GM19467 (cell line): ENCODE measurements at regions not wholly inside any gene's neighbourhood (a gene's known extent, or its start where the extent isn't known, plus 50 kb on each side); places are given as distances from the start of the nearest gene placed in this dataset.

Experiments used
- ATAC-seq: cut with Tn5 transposase; IDR thresholded peaks from one replicate; pipeline ENCODE4 v1.9.1; 2021; ENCODE audit warnings: mild to moderate bottlenecking, moderate library complexity; ENCODE audit not compliant: unreplicated experiment

DNA sequence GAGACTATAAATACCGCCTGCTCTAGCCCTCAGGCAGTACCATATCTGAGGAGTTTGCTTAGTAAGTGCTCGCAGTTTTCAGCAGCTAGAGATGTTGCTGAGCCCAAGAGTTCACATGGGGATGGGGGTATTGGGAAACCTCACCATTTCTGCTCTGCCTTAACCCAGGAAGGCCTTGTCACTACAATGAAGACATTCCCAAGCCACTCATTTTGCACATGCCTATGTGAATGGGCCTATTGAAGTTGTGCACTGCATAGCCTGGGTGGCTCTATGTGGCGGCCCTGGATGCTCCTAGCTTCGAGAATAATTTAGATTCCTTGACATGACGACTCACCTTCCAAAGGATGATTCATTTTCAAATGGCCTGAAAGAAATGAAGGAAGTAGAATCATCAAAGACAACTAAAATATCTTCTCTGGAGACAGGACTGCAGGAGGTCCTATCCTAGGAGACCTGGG, 163.4 kb downstream of the ADAMTS15 start:
- ATAC-seq: no peak

DNA sequence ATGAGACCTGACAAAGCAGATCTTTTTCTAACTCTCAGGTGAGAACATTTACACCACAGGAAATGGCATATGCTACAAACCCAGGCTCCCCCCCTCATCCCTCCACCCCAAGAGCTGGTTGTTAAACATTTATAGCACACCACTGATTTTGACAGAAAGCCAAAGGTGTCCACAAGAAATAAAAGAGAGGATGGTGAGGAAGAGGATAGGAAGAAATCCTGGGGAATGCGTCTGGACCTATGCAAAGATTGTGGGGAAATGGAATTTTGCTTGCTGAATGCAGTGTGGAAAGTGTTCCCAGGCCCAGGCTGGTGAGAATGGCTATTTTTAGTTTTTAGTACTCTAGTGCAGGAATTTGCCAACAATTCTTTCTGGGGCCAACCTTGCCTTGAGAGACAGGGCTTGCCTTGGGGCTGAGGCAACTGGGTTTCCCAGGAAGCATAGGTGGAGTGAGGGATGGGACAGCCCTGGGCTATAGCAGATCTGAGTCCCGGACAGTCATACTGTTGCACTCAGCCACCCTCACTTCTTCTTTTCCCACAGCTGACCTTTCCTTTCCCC, 163.9 kb downstream of the ADAMTS15 start:
- no peak for ATAC-seq

- no peak for ATAC-seq
Observed at GRCh38 chr11:130613396-130613795, 165.0 kb downstream of the ADAMTS15 start.

DNA sequence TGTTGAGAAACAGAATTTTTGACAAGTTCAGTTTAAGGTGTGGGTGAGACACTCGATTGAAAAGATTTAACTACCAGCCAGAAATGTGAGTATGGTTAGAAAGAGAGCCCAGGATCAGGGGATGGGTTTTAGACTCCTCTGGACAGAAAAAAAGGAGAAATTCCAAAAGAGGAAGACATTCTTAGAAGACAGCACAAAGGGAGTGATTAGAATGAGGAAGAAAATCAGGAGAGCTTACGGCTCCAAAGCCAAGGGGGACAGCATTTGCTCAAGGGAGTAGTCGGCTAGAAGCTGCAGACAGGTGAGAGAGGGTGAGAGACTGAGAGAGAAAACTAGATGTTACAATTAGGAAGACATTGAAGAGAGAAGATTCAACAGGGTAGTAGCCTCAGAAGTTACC, 166.1 kb downstream of the ADAMTS15 start:
- ATAC-seq: no peak

DNA sequence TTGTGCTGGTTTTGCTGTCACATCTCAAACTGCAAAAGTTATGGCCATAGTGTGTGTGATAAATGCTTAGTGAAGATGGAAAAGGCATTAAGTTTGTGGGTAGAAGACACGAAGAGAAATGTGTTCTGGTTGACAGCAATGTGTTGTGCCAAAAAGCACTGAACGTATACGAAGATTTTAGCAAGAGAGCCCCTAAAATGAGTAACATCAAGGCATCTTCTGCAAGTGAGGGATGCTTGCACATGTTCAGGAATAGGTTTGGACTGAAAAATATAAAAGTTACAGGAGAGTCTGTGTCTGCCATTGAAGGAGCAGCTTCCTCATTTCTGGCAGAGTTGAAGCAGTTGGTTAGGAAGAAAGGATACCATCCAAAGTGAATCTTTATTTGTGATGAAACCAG, 167.1 kb downstream of the ADAMTS15 start:
- ATAC-seq: no peak

GRCh38 chr11:130616573-130616972, 168.1 kb downstream of the ADAMTS15 start:
- no peak for ATAC-seq

DNA sequence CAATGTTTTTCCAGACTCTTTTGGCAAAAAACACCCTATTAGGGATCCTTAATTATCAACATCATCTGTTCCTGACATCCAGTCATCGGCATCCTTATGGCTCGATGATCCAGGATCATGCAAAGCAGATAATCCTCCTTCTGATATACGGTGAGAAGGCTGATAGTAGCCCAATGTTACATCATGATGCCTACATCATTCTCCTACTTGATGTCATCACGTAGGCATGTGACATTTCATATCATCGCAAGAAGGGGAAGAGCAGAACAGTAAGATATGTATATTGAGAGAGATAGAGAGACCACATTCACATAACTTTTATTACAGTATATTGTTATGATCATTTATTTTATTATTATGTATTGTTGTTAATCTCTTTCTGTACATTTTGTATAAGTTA, 168.6 kb downstream of the ADAMTS15 start:
- no peak for ATAC-seq

DNA sequence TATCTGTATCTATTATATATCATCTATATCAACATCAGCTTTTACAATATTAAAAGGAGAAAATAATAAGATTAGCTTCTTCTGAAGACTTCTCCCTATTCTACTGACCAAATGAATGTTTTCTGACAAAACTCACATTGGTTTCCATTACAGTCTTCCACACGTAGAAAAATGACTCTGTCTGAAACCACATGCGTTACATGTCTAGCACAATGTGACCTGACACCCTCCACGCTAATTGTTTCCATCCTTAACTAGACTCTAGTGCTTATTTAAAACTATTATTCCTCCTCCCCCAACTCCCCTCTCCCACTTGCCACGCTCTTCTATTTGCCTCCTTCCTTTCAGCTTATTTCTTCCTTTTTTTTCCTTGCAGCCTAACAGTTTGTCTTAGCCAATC, 172.1 kb downstream of the ADAMTS15 start:
- no peak for ATAC-seq

DNA sequence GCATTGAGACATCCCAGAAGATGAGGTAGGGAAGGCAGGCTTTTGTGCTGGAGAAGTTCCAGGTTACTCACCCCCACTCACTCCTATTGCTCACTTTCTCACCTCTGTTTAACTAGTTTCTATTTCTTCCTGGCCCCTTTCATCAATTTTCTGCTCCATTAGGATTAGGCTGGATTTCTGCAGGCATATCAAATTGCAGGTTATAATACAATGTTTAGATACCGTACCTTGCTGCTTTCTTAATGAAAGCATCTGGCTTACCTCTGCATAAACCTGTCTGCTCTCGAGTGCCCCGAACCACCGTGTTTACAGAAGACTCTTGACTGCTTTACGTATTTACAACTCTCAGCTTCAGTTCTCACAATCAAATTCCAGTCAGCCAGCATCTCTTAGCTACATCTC, 173.7 kb downstream of the ADAMTS15 start:
- no peak for ATAC-seq

DNA sequence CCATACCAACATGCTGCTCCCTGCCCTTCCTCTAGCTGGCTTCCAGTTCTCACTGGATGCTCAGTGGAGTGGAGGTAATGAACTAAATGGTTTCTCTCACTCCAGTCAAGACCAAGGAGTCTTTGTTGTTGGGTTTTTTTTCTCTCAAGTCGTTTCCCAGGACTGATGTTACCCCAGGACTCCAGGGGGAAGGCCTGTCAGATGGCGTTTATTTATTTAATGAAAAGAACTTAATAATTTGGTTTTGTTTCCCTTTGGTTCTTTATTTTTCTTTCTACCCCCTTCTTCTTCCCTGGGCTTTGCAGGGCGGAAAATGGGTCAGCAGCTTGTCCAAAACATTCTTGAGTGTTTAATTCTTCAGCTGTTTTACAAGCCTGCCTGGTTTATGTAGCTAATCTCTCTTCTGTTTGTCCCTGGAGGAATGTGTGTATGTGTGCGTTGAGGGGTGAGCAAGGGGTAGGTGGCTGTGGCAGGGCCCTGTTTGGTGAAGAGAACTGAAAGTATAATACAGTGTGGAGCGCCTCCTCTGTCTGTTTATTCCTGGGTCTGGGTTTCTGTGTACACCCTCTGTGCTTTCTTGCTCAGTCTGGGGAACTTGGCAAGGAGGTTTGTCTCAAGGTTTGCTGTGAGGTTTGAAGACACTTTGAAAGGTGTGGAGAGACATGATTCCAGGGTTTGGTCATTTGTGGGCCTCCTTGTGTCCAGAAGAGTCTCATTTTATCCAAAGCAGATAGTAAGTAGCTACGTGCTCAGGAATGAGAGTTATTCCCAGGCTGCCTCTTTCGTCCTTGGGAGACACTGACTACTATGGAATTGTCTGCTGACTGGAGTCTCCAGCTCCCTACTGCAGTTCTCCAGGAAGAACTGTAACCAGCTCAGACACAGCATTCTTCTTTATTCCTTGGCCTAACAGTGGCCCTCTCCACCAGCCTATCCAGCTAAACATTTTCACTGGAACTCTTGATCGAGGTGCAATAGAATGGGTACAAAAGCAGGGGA, 175.5 kb downstream of the ADAMTS15 start:
- ATAC-seq: no peak

- ATAC-seq: no peak
Observed at GRCh38 chr11:130624971-130625544, 176.6 kb downstream of the ADAMTS15 start.

- no peak for ATAC-seq
Observed at GRCh38 chr11:130625578-130626306, 177.3 kb downstream of the ADAMTS15 start.

GRCh38 chr11:130629039-130629438, 180.6 kb downstream of the ADAMTS15 start:
- no peak for ATAC-seq

DNA sequence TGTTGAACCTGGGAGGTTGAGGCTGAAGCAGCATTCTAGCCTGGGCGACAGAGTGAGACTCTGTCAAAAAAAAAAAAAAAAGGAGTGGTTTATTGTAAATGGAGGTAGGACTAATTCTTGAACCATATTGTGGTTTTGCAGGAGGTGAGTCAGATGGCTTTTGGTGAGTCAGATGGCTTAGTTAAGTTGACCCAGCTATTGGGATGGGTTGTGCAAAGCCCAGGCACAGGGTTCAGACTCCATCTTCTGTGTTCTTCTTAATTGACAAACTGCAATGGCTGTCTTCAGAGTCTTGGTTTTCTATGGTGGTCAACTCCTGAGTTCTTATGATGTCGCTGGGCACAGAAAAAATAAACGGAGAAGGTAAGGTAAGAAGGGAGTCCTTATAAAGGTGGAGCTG, 182.7 kb downstream of the ADAMTS15 start:
- ATAC-seq: no peak

DNA sequence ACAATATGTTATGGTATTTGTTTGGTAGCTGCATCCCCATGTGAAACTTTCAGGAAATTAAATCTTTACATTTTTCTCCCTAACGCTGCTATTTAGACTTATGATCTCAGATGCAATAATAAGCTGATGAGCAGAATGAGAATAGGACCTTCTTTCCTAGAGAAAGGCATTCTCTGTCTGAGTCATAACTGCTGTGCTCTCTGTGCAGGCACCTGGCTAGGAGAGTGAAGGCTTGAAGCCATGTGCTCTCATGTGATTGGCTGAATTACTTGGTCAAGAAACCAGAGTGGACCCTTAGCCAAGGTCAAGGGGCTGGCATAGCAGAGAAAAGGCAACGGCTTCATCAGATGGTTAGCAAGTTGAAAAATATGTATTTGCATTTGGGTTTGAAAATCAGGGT, 185.0 kb downstream of the ADAMTS15 start:
- no peak for ATAC-seq

DNA sequence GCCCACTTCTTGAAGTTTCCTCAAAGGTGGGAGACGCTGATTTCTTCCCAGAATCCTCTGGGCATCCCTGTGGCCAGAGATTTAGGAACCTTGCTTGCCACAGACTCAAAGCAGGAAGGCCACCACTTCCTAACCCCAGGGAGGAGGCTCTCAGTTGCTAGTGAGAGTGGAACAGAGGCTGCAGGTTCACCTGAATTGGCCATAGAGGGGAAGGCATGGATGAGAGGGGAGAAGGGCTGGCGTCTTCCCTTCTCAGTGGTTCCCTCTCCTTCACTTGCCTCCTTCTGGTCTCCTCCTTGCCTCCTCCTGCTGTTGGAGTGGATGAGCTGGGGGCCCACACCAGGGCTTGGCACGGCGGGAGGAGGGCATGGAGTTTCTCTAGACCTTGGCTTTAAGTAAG, 185.7 kb downstream of the ADAMTS15 start:
- no peak for ATAC-seq

DNA sequence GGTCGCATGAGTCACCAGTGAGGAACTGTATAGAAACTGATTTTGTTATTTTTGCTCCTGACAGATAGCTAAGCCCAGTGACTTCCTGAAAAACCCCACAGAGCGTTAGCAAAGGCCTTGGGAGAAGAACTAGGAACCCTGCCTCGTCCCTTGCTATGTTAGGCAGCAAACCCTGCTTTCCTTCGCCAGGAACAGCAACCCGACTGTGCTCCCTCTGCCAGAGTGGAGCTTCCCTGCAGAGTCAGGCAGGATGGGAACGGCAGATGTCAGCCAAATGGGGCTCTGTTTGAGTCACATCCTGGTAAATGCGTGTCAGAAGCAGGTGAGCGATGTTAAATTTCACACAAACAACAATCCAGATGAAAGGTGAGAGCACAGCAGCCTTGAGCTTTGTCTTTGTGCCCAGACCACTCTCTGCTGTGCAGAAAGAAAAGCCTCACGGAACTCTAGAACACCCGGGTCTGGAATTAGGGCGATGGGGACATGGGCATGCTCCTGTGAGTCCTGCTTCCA, 186.6 kb downstream of the ADAMTS15 start:
- ATAC-seq: no peak

- ATAC-seq: no peak
Observed at GRCh38 chr11:130635937-130636630, 187.6 kb downstream of the ADAMTS15 start.

DNA sequence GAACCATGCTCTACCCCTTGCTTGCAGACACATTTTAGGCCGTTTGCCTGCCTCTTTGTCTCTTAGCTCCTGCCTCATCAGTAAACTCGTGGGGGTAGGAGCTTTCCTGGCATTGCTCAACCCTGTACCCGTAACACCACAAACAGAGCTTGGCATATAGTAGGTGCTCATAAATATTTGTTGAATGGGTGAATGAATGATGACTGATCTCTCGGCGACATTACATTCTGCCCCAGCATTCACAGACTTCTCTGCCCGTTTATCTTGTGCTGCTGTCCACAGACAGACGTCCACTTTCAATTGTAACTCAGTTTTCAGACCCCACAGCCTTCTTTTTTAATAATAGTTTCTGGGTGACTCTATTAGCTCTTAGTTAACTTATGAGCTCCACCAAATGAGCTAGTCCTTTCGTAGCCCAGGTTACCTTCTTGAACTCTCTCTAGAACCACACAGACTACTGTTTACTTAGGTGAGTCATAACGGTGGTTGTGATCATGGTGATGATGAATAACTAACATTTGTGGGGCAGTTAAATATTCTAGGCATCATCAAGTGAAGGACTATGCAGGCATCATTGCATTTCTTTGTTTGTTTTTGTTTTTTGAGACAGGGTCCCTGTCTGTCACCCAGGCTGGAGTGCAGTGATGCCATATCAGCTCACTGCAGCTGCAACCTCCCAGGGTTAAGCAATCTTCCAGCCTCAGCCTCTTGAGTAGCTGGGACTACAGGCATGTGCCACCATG, 188.4 kb downstream of the ADAMTS15 start:
- peak; percentile 69 for ATAC-seq

DNA sequence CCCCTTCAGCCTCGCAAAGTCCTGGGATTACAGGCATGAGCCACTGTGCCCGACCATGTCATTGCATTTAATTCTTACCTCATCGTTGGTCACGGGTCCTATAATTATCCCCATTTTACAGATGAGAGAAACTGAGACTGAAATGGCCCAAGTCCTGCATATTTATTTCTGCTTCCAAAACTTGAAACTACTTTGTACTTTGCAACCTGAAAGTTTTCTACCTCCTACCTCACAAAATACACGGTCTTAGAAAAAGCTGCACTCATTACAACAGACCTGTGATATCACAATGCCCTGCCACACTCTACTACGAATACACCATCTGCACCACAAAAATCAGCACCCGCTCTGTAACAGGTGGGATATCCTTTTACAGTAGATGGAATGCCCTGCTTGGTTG, 189.1 kb downstream of the ADAMTS15 start:
- ATAC-seq: no peak
